H9 (cell line): ENCODE measurements at regions not wholly inside any gene's neighbourhood (a gene's known extent, or its start where the extent isn't known, plus 50 kb on each side); places are given as distances from the start of the nearest gene placed in this dataset.

Source experiments
- DNase-seq: peaks from one replicate; pipeline ENCODE4 v3.0.0-alpha.2; 2017
- H2AFZ ChIP-seq: one replicate; pipeline ENCODE4 v1.6.1; 2013; ENCODE audit warnings: mild to moderate bottlenecking, low read length, control low read depth, moderate library complexity
- H2AK5ac ChIP-seq: 2 replicates; pipeline ENCODE4 v1.6.1; 2013; ENCODE audit warnings: low read length, control low read depth, mixed read lengths; ENCODE audit not compliant: insufficient read length
- H2BK120ac ChIP-seq: one replicate; pipeline ENCODE4 v1.6.1; 2013; ENCODE audit warnings: low read depth, mild to moderate bottlenecking, low read length, control low read depth, inconsistent platforms; ENCODE audit not compliant: poor library complexity, severe bottlenecking
- H2BK12ac ChIP-seq: 2 replicates; pipeline ENCODE4 v1.6.1; 2013; ENCODE audit warnings: low read length, control low read depth, mixed read lengths, low read depth; ENCODE audit not compliant: insufficient read length
- H2BK15ac ChIP-seq: 2 replicates; pipeline ENCODE4 v1.6.1; 2013; ENCODE audit warnings: low read depth, low read length, control low read depth
- H2BK20ac ChIP-seq: one replicate; pipeline ENCODE4 v1.6.1; 2013; ENCODE audit warnings: low read depth, mild to moderate bottlenecking, low read length, control low read depth, inconsistent platforms; ENCODE audit not compliant: poor library complexity, severe bottlenecking
- H2BK5ac ChIP-seq: 2 replicates; pipeline ENCODE4 v1.6.1; 2013; ENCODE audit warnings: low read length, control low read depth, mixed read lengths; ENCODE audit not compliant: insufficient read length
- H3K14ac ChIP-seq: 2 replicates; pipeline ENCODE4 v1.6.1; 2013; ENCODE audit warnings: low read length, control low read depth; ENCODE audit not compliant: insufficient read depth
- H3K18ac ChIP-seq: 2 replicates; pipeline ENCODE4 v1.6.1; 2013; ENCODE audit warnings: low read depth, mild to moderate bottlenecking, mixed read lengths, low read length, control low read depth; ENCODE audit not compliant: insufficient read length
- H3K23ac ChIP-seq: 2 replicates; pipeline ENCODE4 v1.6.1; 2013; ENCODE audit warnings: low read length, control low read depth, mixed read lengths, low read depth; ENCODE audit not compliant: insufficient read length
- H3K23me2 ChIP-seq: 2 replicates; pipeline ENCODE4 v1.6.1; 2013; ENCODE audit warnings: low read depth, mild to moderate bottlenecking, mixed read lengths, low read length, control low read depth; ENCODE audit not compliant: insufficient read length, poor library complexity, severe bottlenecking
- H3K27ac ChIP-seq: 2 replicates; pipeline ENCODE4 v1.5.1; 2013; ENCODE audit warnings: low read length, control low read depth, mixed read lengths, low read depth; ENCODE audit not compliant: insufficient read length
- H3K27me3 ChIP-seq: 2 replicates; pipeline ENCODE4 v1.6.1; 2013; ENCODE audit warnings: low read length, control low read depth, inconsistent platforms; ENCODE audit not compliant: insufficient read depth
- H3K4ac ChIP-seq: 2 replicates; pipeline ENCODE4 v1.6.1; 2013; ENCODE audit warnings: low read depth, mild to moderate bottlenecking, control low read depth, inconsistent platforms, low read length, moderate library complexity
- H3K4me1 ChIP-seq: 2 replicates; pipeline ENCODE4 v1.6.1; 2013; ENCODE audit warnings: low read length, control low read depth, inconsistent platforms; ENCODE audit not compliant: insufficient read depth
- H3K4me2 ChIP-seq: 2 replicates; pipeline ENCODE4 v1.6.1; 2013; ENCODE audit warnings: low read length, control low read depth, mixed read lengths; ENCODE audit not compliant: insufficient read length, insufficient read depth
- H3K56ac ChIP-seq: 2 replicates; pipeline ENCODE4 v1.6.1; 2013; ENCODE audit warnings: low read depth, mild to moderate bottlenecking, mixed read lengths, low read length, control low read depth; ENCODE audit not compliant: insufficient read length
- H3K79me1 ChIP-seq: 2 replicates; pipeline ENCODE4 v1.6.1; 2013; ENCODE audit warnings: low read depth, mild to moderate bottlenecking, moderate library complexity, low read length, control low read depth, inconsistent platforms; ENCODE audit not compliant: insufficient read depth, poor library complexity, severe bottlenecking
- H3K79me2 ChIP-seq: 2 replicates; pipeline ENCODE4 v1.6.1; 2013; ENCODE audit warnings: low read length, control low read depth, inconsistent platforms; ENCODE audit not compliant: insufficient read depth
- H3K9ac ChIP-seq: 2 replicates; pipeline ENCODE4 v1.6.1; 2013; ENCODE audit warnings: low read length, control low read depth, mixed read lengths; ENCODE audit not compliant: insufficient read length; ENCODE audit errors: extremely low read depth
- H3K9me3 ChIP-seq: one replicate; pipeline ENCODE4 v1.6.1; 2013; ENCODE audit warnings: low read depth, low read length, inconsistent platforms; ENCODE audit not compliant: control insufficient read depth
- H3T11ph ChIP-seq: one replicate; pipeline ENCODE4 v1.6.1; 2013; ENCODE audit warnings: mild to moderate bottlenecking, low read length, control low read depth, inconsistent platforms
- H4K20me1 ChIP-seq: one replicate; pipeline ENCODE4 v1.6.1; 2013; ENCODE audit not compliant: control insufficient read depth, insufficient read length, insufficient read depth
- H4K5ac ChIP-seq: 2 replicates; pipeline ENCODE4 v1.6.1; 2013; ENCODE audit warnings: low read depth, mild to moderate bottlenecking, mixed read lengths, low read length, control low read depth; ENCODE audit not compliant: insufficient read length
- H4K8ac ChIP-seq: replicated peaks from 2 replicates; pipeline ENCODE4 v1.6.1; 2013; ENCODE audit warnings: low read length, control low read depth, mixed read lengths, low read depth; ENCODE audit not compliant: insufficient read length
- H4K91ac ChIP-seq: 2 replicates; pipeline ENCODE4 v1.6.1; 2013; ENCODE audit warnings: low read depth, mild to moderate bottlenecking, moderate library complexity, mixed read lengths, low read length, control low read depth; ENCODE audit not compliant: insufficient read length
- H3K27ac Mint-ChIP-seq, 3 experiments: 2 replicates in 2 of 3; 3 replicates in 1 of 3; pipeline ENCODE4 v1.8.0; 2020 to 2021; ENCODE audit warnings: mixed read lengths in 3 of 3, mild to moderate bottlenecking in 1 of 3, moderate library complexity in 1 of 3
- H3K27me3 Mint-ChIP-seq: 2 replicates; pipeline ENCODE4 v1.8.0; 2021; ENCODE audit warnings: low read depth, mild to moderate bottlenecking, moderate library complexity, mixed read lengths
- H3K36me3 Mint-ChIP-seq, 3 experiments: 2 replicates in 2 of 3; 3 replicates in 1 of 3; pipeline ENCODE4 v1.8.0; 2020 to 2021; ENCODE audit warnings: low read depth in 3 of 3, mixed read lengths in 3 of 3; ENCODE audit not compliant: insufficient read depth in 1 of 3
- H3K4me1 Mint-ChIP-seq, 2 experiments: 2 replicates each; pipeline ENCODE4 v1.8.0; 2020; ENCODE audit warnings: mixed read lengths in 2 of 2
- H3K4me3 Mint-ChIP-seq, 2 experiments: 2 replicates in 1 of 2; 3 replicates in 1 of 2; pipeline ENCODE4 v1.8.0; 2020 to 2021; ENCODE audit warnings: mild to moderate bottlenecking in 2 of 2, mixed read lengths in 2 of 2, moderate library complexity in 1 of 2
- H3K9me3 Mint-ChIP-seq, 2 experiments: 2 replicates in 1 of 2; 3 replicates in 1 of 2; pipeline ENCODE4 v1.8.0; 2020; ENCODE audit warnings: mild to moderate bottlenecking in 2 of 2, mixed read lengths in 2 of 2, moderate library complexity in 1 of 2
- CTCF ChIP-seq: fragments of 200-600 bp; sonication (generic); conservative IDR thresholded peaks from 3 replicates; pipeline ENCODE4 v1.8.0; 2021; ENCODE audit warnings: antibody characterized with exemption, mild to moderate bottlenecking
- WGBS: extraction: QIAGEN DNeasy Blood & Tissue Kit; methylation state at CpG from one replicate; pipeline ENCODE4 v1.1.7; 2013; ENCODE audit warnings: missing lambda C conversion rate, low lambda C conversion rate, mixed read lengths; ENCODE audit not compliant: insufficient read length; ENCODE audit errors: extremely low coverage; 5-methylcytosine and 5-hydroxymethylcytosine counted together

- no peak overlapping the region for H4K91ac ChIP-seq
- no peaks in the 10 kb centered on the region for H3K27me3 ChIP-seq
- Mint-ChIP-seq H3K4me3 (no peak overlapping the region), H3K9me3 (no peaks in the 10 kb centered on the region), H3K27me3 (no peaks in the 10 kb centered on the region), H3K4me1 (peaks cover 6 to 16% of the 10 kb centered on the region in 2 experiments), H3K36me3 (no peaks in the 10 kb centered on the region; a peak in 1 of 7 replicates), H3K27ac (no peak overlapping the region)
- H3K9me3 ChIP-seq: no peaks in the 10 kb centered on the region
- no peak overlapping the region for H4K8ac ChIP-seq
- H3K4me2 ChIP-seq: no peak overlapping the region
- no peaks in the 10 kb centered on the region for H3K79me2 ChIP-seq
- H3K23ac ChIP-seq: no peak overlapping the region
- H3K79me1 ChIP-seq: no peaks in the 10 kb centered on the region
- TF ChIP-seq CTCF: no peak
- H2AFZ ChIP-seq: no peak overlapping the region
- WGBS: no CpG with 5 or more reads among the region's 4 CpGs
- H3K14ac ChIP-seq: no peak overlapping the region
- no peak overlapping the region for H3K56ac ChIP-seq
- no peak overlapping the region for H2BK15ac ChIP-seq
- H4K5ac ChIP-seq: no peak overlapping the region
- no peak overlapping the region for H3K4ac ChIP-seq
- no peak overlapping the region for H3T11ph ChIP-seq
- H4K20me1 ChIP-seq: no peaks in the 10 kb centered on the region
- peaks cover 2% of the 10 kb centered on the region; the same call in 1 of the 2 replicates for H3K4me1 ChIP-seq
- no peak overlapping the region for H2BK20ac ChIP-seq
- H3K23me2 ChIP-seq: no peaks in the 10 kb centered on the region
- no peak overlapping the region for H3K27ac ChIP-seq
- DNase-seq: no peak
- H2BK120ac ChIP-seq: no peak overlapping the region
- no peak overlapping the region for H2BK5ac ChIP-seq
- no peak overlapping the region for H3K9ac ChIP-seq
- no peak overlapping the region for H2BK12ac ChIP-seq
- no peak overlapping the region for H3K18ac ChIP-seq
- no peak overlapping the region for H2AK5ac ChIP-seq
These were observed 164.4 kb downstream of the RBM26 start for GRCh38 chr13:79241697-79242096.
